ENCODE measurements at regions not wholly inside any gene's neighbourhood (a gene's known extent, or its start where the extent isn't known, plus 50 kb on each side); places are given as distances from the start of the nearest gene placed in this dataset.

DNA sequence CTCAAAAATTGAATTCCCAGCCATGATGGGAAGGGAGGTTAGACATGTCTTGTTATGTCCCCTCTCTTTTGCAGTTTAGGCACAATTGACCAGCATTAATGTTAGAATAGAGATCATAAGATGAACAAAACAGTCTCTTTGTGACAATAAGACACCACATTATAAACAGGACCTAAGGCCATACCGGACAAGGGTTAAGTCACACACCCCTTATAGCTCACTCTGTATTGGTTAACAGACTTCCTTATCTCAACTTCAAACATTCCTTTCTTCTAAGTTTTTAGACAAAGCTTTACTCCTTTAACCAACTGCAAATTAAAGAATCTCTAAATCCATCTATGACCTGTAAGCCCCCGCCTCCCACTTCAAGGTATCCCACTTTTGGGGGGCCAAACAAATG, 81.1 kb upstream of the CPM start:
- Histone ChIP-seq H3K27me3 (no peaks in the 10 kb centered on the region), H3K36me3 (no peaks in the 10 kb centered on the region), H3K27ac (no peak overlapping the region), H3K9me3 (no peaks in the 10 kb centered on the region), H3K4me1 (no peaks in the 10 kb centered on the region), H3K4me3 (no peak overlapping the region)
- DNase-seq = no peak
- no peak for TF ChIP-seq POLR2A (IDR thresholded peaks at IDR 0.05)
- TF ChIP-seq, protein P1, sequence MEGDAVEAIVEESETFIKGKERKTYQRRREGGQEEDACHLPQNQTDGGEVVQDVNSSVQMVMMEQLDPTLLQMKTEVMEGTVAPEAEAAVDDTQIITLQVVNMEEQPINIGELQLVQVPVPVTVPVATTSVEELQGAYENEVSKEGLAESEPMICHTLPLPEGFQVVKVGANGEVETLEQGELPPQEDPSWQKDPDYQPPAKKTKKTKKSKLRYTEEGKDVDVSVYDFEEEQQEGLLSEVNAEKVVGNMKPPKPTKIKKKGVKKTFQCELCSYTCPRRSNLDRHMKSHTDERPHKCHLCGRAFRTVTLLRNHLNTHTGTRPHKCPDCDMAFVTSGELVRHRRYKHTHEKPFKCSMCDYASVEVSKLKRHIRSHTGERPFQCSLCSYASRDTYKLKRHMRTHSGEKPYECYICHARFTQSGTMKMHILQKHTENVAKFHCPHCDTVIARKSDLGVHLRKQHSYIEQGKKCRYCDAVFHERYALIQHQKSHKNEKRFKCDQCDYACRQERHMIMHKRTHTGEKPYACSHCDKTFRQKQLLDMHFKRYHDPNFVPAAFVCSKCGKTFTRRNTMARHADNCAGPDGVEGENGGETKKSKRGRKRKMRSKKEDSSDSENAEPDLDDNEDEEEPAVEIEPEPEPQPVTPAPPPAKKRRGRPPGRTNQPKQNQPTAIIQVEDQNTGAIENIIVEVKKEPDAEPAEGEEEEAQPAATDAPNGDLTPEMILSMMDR (IDR thresholded peaks at IDR 0.05) = no peak

GRCh38 chr12:69015017-69015416, 82.0 kb upstream of the CPM start:
- H3K9me3 ChIP-seq = no peaks in the 10 kb centered on the region
- no peaks in the 10 kb centered on the region for H3K36me3 ChIP-seq
- no peaks in the 10 kb centered on the region for H3K27me3 ChIP-seq
- H3K4me3 ChIP-seq = no peak overlapping the region
- TF ChIP-seq POLR2A (IDR thresholded peaks at IDR 0.05) = no peak
- TF ChIP-seq, protein P1 (IDR thresholded peaks at IDR 0.05) = no peak
- H3K27ac ChIP-seq = no peak overlapping the region
- H3K4me1 ChIP-seq = no peaks in the 10 kb centered on the region
- no peak for DNase-seq

- Histone ChIP-seq H3K4me1 (no peaks in the 10 kb centered on the region), H3K27me3 (no peaks in the 10 kb centered on the region), H3K27ac (no peak overlapping the region), H3K36me3 (no peaks in the 10 kb centered on the region), H3K4me3 (no peak overlapping the region), H3K9me3 (no peaks in the 10 kb centered on the region)
- DNase-seq = no peak
- TF ChIP-seq, protein P1 (IDR thresholded peaks at IDR 0.05) = no peak
- TF ChIP-seq POLR2A (IDR thresholded peaks at IDR 0.05) = no peak
Observed at GRCh38 chr12:69015831-69016230, 82.9 kb upstream of the CPM start.

DNA sequence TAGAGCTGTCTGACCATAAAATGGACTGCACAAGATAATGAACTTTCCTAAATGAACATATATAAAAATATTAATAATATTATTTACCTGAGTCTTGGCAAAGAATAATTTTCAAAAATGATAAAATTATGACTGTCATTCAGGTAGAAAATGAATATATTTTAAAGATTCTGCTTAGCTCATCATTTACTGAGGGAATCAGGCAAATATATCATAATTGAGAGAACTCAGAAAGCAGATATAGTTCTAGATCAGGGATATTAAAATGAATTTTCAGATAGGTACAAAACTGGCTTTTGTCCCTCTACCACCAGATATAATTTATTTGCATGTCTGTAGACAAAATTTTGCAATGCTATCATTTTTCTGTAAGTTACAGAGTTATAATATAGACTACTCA, 86.1 kb upstream of the CPM start:
- H3K27ac ChIP-seq = no peak overlapping the region
- H3K9me3 ChIP-seq = no peaks in the 10 kb centered on the region
- no peak for DNase-seq
- H3K27me3 ChIP-seq = no peaks in the 10 kb centered on the region
- no peak overlapping the region for H3K4me3 ChIP-seq
- peaks cover 0 to 2% (median 0%) of the 10 kb centered on the region in 4 donors for H3K4me1 ChIP-seq
- no peaks in the 10 kb centered on the region for H3K36me3 ChIP-seq
- TF ChIP-seq, protein P1 (IDR thresholded peaks at IDR 0.05) = no peak
- no peak for TF ChIP-seq POLR2A (IDR thresholded peaks at IDR 0.05)

DNA sequence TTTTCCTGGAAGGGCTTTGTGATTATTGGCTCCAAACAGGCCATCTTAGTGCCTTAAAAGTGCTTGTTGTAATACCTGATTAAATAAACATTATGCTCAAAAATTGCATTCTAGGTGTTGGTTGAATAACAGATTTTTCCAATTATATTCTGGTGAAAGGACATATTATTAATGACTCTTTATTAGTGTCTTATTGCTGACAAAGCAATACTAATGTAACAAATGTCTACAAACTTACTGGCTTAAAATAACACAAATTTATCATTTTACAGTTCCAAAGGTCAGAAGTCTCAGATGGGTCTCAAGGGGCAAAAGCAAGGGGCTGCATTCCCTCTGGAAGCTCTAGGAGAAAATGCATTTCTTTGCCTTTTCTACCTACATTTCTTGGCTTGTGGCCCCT, 86.9 kb upstream of the CPM start:
- Histone ChIP-seq H3K27ac (no peak overlapping the region), H3K36me3 (no peaks in the 10 kb centered on the region), H3K9me3 (no peaks in the 10 kb centered on the region), H3K4me1 (peaks cover 0 to 4% (median 0%) of the 10 kb centered on the region in 4 donors), H3K4me3 (no peak overlapping the region), H3K27me3 (no peaks in the 10 kb centered on the region)
- no peak for TF ChIP-seq POLR2A (IDR thresholded peaks at IDR 0.05)
- TF ChIP-seq, protein P1 (IDR thresholded peaks at IDR 0.05) = no peak
- DNase-seq = no peak

GRCh38 chr12:69022674-69023073, 89.7 kb upstream of the CPM start:
- Histone ChIP-seq H3K27ac (no peak overlapping the region), H3K4me3 (no peak overlapping the region), H3K27me3 (no peaks in the 10 kb centered on the region), H3K4me1 (peaks cover 0 to 4% (median 0%) of the 10 kb centered on the region in 4 donors), H3K36me3 (no peaks in the 10 kb centered on the region), H3K9me3 (no peaks in the 10 kb centered on the region)
- DNase-seq = no peak
- TF ChIP-seq, protein P1 (IDR thresholded peaks at IDR 0.05) = no peak
- TF ChIP-seq POLR2A (IDR thresholded peaks at IDR 0.05) = no peak

Measured in Peyer's patch (tissue), 4 donors.